Uterus (tissue), 3 donors: ENCODE measurements at regions not wholly inside any gene's neighbourhood (a gene's known extent, or its start where the extent isn't known, plus 50 kb on each side); places are given as distances from the start of the nearest gene placed in this dataset.

Source experiments
- DNase-seq, 2 donors: peaks; one replicate each; pipeline ENCODE4 v3.0.0-alpha.2; 2019 to 2020
- H3K27ac ChIP-seq, 2 donors: fragments of 200-600 bp; sonication (generic); 1 replicate in 1 of 2; 2 replicates in 1 of 2; pipeline ENCODE4 v1.5.1; 2016 to 2018
- H3K27me3 ChIP-seq, 2 donors: fragments of 200-600 bp; sonication (generic); one replicate each; pipeline ENCODE4 v1.5.1; 2018 to 2019; ENCODE audit warnings: control low read depth in 1 of 2
- H3K36me3 ChIP-seq, 2 donors: fragments of 200-600 bp; sonication (generic); one replicate each; pipeline ENCODE4 v1.5.1; 2019; ENCODE audit warnings: control low read depth in 1 of 2
- H3K4me1 ChIP-seq, 2 donors: fragments of 200-600 bp; sonication (generic); one replicate each; pipeline ENCODE4 v1.5.1; 2018 to 2019; ENCODE audit warnings: control low read depth in 1 of 2
- H3K4me3 ChIP-seq, 2 donors: fragments of 200-600 bp; sonication (generic); 1 replicate in 1 of 2; 2 replicates in 1 of 2; pipeline ENCODE4 v1.5.1; 2018 to 2019; ENCODE audit warnings: mild to moderate bottlenecking in 1 of 2
- H3K9me3 ChIP-seq, 2 donors: fragments of 200-600 bp; sonication (generic); one replicate each; pipeline ENCODE4 v1.5.1; 2019; ENCODE audit warnings: control low read depth in 1 of 2
- POLR2A ChIP-seq, 2 donors: fragments of 450-650 bp; IDR thresholded peaks; one replicate each; pipeline ENCODE4 v1.6.1; 2016; ENCODE audit warnings: antibody characterized with exemption in 2 of 2, mild to moderate bottlenecking in 1 of 2, moderate library complexity in 1 of 2
- intact Hi-C: fragments of 100-400 bp; cut with DNase I; formaldehyde crosslinking; loops from one replicate; pipeline ENCODE4 v1.15.1; 2023; ENCODE audit warnings: low total_unique reads
- TF ChIP-seq, protein P1 (sequence below), 4 experiments: fragments of 200-600 bp in 2 of 4; fragments of 450-650 bp in 2 of 4; sonication (generic) in 2 of 4; IDR thresholded peaks; one replicate each; pipeline ENCODE4 v1.5.1; 2016 to 2019; ENCODE audit warnings: antibody characterized with exemption in 4 of 4, mild to moderate bottlenecking in 2 of 4, moderate library complexity in 1 of 4
- donor health status: DM: yes; HTN: yes; CAD: no.

DNA sequence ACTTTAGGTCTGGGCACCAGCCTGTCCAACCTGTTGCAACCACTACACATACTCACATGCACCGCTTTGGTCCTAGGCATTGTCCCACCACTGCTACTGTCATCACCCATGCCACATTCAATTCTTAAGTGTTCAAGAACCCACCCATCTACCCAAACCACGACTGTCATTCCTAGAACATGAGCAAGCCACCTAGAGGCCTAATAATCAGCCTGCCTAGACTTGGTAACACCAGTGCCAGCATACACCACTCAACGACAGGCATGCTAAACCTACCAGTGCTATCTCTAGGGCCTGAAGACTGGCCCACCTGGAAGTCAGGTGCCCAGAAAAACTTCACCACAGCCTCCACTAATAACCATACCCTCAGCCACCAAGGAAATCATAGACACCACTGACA is 532.8 kb upstream of the DEPDC1 start:
- intact Hi-C loops, result no loop called here
- Histone ChIP-seq H3K4me1 (peaks cover 0 to 3% of the 10 kb centered on the region in 2 donors), H3K9me3 (no peaks in the 10 kb centered on the region), H3K4me3 (no peak overlapping the region), H3K27ac (no peak overlapping the region), H3K36me3 (no peaks in the 10 kb centered on the region), H3K27me3 (no peaks in the 10 kb centered on the region)
- TF ChIP-seq POLR2A (IDR thresholded peaks at IDR 0.05), result no peak
- TF ChIP-seq, protein P1, sequence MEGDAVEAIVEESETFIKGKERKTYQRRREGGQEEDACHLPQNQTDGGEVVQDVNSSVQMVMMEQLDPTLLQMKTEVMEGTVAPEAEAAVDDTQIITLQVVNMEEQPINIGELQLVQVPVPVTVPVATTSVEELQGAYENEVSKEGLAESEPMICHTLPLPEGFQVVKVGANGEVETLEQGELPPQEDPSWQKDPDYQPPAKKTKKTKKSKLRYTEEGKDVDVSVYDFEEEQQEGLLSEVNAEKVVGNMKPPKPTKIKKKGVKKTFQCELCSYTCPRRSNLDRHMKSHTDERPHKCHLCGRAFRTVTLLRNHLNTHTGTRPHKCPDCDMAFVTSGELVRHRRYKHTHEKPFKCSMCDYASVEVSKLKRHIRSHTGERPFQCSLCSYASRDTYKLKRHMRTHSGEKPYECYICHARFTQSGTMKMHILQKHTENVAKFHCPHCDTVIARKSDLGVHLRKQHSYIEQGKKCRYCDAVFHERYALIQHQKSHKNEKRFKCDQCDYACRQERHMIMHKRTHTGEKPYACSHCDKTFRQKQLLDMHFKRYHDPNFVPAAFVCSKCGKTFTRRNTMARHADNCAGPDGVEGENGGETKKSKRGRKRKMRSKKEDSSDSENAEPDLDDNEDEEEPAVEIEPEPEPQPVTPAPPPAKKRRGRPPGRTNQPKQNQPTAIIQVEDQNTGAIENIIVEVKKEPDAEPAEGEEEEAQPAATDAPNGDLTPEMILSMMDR (IDR thresholded peaks at IDR 0.05), result no peak
- no peak for DNase-seq

DNA sequence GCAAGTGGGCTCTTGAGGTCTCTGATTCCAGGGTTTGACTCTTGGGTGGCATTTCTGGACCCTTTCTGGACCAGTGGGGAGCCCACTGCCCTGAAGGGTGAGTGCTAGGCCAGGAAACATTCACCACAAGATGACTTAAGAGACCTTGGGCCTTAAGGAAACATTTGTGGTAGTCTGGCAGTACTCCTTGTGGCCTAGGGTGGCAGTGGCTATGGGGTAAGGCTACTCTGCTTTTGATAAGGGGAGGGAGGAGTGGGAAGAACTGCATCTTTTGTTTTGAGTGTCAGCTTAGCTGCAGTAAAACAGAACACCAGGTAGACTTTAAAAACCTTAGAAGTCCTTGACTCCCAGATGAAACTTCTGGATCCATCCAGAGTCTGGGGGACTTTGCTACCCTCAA is 529.3 kb upstream of the LRRC7 start:
- intact Hi-C loops, result no loop called here
- DNase-seq, result no peak
- peaks cover 0 to 15% of the 10 kb centered on the region in 2 donors for H3K9me3 ChIP-seq
- no peaks in the 10 kb centered on the region for H3K4me1 ChIP-seq
- H3K27ac ChIP-seq, result no peak overlapping the region
- H3K27me3 ChIP-seq, result no peaks in the 10 kb centered on the region
- H3K36me3 ChIP-seq, result no peaks in the 10 kb centered on the region
- TF ChIP-seq, protein P1 (IDR thresholded peaks at IDR 0.05), result no peak
- TF ChIP-seq POLR2A (IDR thresholded peaks at IDR 0.05), result no peak
- no peak overlapping the region for H3K4me3 ChIP-seq

DNA sequence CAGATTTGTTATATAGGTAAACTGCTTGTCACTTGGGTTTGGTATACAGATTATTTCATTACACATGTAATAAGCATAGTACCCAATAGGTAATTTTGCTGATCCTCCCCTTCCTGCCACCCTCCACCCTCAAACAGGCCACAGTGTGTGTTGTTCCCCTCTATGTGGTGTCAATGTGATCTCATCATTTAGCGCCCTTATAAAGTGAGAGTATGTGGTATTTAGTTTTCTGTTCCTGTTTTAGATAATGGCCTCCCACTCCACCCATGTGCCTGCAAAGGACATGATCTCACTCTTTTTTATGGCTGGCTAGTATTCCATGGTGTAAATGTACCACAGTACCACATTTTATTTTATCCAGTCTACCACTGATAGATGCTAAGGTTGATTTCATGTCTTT is 522.1 kb upstream of the LRRC7 start:
- Histone ChIP-seq H3K4me1 (no peaks in the 10 kb centered on the region), H3K4me3 (no peak overlapping the region), H3K27ac (no peak overlapping the region), H3K9me3 (no peaks in the 10 kb centered on the region), H3K27me3 (no peaks in the 10 kb centered on the region), H3K36me3 (no peaks in the 10 kb centered on the region)
- DNase-seq, result no peak
- intact Hi-C loops, result no loop called here
- TF ChIP-seq POLR2A (IDR thresholded peaks at IDR 0.05), result no peak
- TF ChIP-seq, protein P1 (IDR thresholded peaks at IDR 0.05), result no peak

DNA sequence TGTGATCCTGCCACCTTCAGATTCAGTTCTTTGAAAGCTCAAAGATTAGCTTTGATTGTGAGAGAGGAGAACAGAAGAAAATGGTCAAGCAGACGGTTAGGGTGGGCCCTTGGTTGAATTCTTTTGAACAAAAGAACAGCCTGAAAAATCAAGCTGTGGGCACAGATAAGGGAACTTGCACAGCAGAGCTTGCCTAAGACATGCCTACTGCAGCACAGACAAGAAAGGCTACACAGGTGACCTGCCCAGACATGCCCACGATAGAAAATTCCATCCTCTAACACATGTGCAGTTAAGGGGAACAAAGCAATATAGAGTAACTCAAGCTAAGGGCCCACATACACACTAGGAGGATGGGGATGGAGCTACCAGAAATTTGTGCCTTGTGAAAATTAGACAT is 512.5 kb upstream of the LRRC7 start:
- Histone ChIP-seq H3K4me3 (no peak overlapping the region), H3K4me1 (no peaks in the 10 kb centered on the region), H3K27ac (no peak overlapping the region), H3K27me3 (no peaks in the 10 kb centered on the region), H3K9me3 (no peaks in the 10 kb centered on the region), H3K36me3 (no peaks in the 10 kb centered on the region)
- TF ChIP-seq POLR2A (IDR thresholded peaks at IDR 0.05), result no peak
- TF ChIP-seq, protein P1 (IDR thresholded peaks at IDR 0.05), result no peak
- intact Hi-C loops, result no loop called here
- no peak for DNase-seq

DNA sequence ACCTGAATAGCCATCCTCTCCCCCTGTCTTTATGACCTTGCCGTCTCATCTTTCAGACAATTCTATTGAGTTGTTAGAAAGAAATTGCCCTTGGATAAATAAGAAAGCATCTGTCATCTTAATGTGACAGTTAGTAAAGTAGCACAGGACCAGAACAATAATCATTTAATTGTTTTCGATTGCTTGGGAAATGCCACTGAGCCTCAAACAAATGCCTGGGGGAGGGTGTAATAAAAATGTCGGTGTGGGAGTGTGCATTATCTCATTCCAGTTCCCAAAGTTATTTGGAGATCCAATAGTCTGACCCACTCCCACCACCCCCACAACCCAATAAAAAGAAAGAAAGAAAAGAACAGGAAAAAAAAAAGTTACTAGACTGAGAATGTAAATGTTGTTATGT is 509.3 kb upstream of the LRRC7 start:
- no peaks in the 10 kb centered on the region for H3K36me3 ChIP-seq
- no peak overlapping the region for H3K4me3 ChIP-seq
- no peaks in the 10 kb centered on the region for H3K4me1 ChIP-seq
- TF ChIP-seq, protein P1 (IDR thresholded peaks at IDR 0.05), result no peak
- no peak for TF ChIP-seq POLR2A (IDR thresholded peaks at IDR 0.05)
- no peak for DNase-seq
- intact Hi-C loops, result no loop called here
- no peak overlapping the region for H3K27ac ChIP-seq
- no peaks in the 10 kb centered on the region for H3K9me3 ChIP-seq
- H3K27me3 ChIP-seq, result no peaks in the 10 kb centered on the region
